ENCODE measurements at regions not wholly inside any gene's neighbourhood (a gene's known extent, or its start where the extent isn't known, plus 50 kb on each side); places are given as distances from the start of the nearest gene placed in this dataset.

DNA sequence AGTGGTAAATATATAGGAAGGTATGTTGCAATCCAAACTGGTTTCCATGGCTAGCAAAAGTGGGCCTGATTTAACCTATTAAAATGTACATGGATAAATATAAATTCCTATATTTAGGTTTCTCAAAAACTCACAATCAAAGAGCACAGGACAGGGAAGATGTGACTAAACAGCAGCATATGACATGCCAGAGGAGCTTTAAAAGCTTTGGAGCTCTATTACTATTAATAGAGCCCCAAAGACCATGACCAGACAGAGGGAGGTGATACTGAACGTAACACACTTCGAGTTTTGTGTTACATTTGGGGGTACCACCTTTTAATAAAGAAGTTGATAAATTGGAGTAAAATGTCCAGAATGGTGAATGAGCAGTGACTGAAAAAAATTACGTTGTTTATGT lies 179.5 kb upstream of the SLC14A2 start:
- Histone ChIP-seq H3K9me3 (ENCODE audit: control insufficient read depth, insufficient read depth, low read length) (no peaks in the 10 kb centered on the region), H3K36me3 (ENCODE audit: control insufficient read depth, insufficient read depth, low read length) (no peaks in the 10 kb centered on the region), H3K9ac (ENCODE audit: low read depth, low read length) (no peak overlapping the region), H3K27ac (ENCODE audit: low read depth, low read length) (no peak overlapping the region), H3K4me3 (ENCODE audit: low read depth, low read length) (no peak overlapping the region), H3K4me1 (ENCODE audit: control insufficient read depth, insufficient read depth, low read length) (no peaks in the 10 kb centered on the region), H3K27me3 (ENCODE audit: control insufficient read depth, insufficient read depth, low read length) (no peaks in the 10 kb centered on the region)

- H3K4me3 ChIP-seq (ENCODE audit: low read depth, low read length) = no peak overlapping the region
- no peaks in the 10 kb centered on the region for H3K27me3 ChIP-seq (ENCODE audit: control insufficient read depth, insufficient read depth, low read length)
- H3K36me3 ChIP-seq (ENCODE audit: control insufficient read depth, insufficient read depth, low read length) = no peaks in the 10 kb centered on the region
- H3K9me3 ChIP-seq (ENCODE audit: control insufficient read depth, insufficient read depth, low read length) = no peaks in the 10 kb centered on the region
- H3K27ac ChIP-seq (ENCODE audit: low read depth, low read length) = no peak overlapping the region
- H3K9ac ChIP-seq (ENCODE audit: low read depth, low read length) = no peak overlapping the region
- H3K4me1 ChIP-seq (ENCODE audit: control insufficient read depth, insufficient read depth, low read length) = no peaks in the 10 kb centered on the region
These were observed 177.9 kb upstream of the SLC14A2 start for GRCh38 chr18:45437366-45437765.

DNA sequence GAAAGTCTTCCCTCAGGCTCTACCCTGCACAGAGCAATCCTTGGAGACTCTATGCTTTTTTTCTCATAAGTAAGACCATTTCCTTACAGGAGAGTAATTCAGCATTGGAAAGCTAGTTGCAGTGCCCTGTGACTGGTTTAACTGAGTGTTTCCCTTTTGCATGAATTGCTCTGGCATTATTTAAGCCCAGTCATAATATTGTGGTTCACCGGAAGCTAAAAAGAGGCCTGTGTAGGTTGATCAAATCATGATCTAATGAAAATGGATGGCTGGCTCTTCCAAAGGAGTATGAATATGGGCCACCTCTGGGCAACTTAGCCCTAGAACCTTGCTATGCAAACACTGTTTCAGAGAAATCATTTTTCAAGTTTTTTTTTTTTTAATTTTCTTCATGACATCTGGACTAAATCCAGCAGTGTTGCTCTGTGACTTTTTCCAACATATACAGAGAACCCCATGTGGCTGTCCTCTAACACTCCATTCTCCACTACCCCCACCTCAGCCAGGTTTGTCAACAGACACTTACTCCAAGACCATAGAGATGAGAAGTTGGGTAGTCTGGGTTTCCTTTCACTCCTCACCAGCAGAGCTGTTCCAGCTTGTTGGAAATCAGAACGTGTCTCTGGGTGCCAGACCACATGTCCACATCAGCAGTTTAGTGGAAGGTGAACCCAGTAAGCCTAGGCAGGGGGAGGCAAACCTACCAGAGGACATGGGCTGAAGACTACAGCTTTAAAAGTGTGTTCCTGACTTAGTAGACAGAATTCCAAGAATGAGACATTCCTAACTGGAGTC lies 175.2 kb upstream of the SLC14A2 start:
- no peak overlapping the region for H3K9ac ChIP-seq (ENCODE audit: low read depth, low read length)
- no peaks in the 10 kb centered on the region for H3K9me3 ChIP-seq (ENCODE audit: control insufficient read depth, insufficient read depth, low read length)
- H3K4me3 ChIP-seq (ENCODE audit: low read depth, low read length) = no peak overlapping the region
- H3K27me3 ChIP-seq (ENCODE audit: control insufficient read depth, insufficient read depth, low read length) = no peaks in the 10 kb centered on the region
- no peaks in the 10 kb centered on the region for H3K4me1 ChIP-seq (ENCODE audit: control insufficient read depth, insufficient read depth, low read length)
- no peak overlapping the region for H3K27ac ChIP-seq (ENCODE audit: low read depth, low read length)
- H3K36me3 ChIP-seq (ENCODE audit: control insufficient read depth, insufficient read depth, low read length) = no peaks in the 10 kb centered on the region

DNA sequence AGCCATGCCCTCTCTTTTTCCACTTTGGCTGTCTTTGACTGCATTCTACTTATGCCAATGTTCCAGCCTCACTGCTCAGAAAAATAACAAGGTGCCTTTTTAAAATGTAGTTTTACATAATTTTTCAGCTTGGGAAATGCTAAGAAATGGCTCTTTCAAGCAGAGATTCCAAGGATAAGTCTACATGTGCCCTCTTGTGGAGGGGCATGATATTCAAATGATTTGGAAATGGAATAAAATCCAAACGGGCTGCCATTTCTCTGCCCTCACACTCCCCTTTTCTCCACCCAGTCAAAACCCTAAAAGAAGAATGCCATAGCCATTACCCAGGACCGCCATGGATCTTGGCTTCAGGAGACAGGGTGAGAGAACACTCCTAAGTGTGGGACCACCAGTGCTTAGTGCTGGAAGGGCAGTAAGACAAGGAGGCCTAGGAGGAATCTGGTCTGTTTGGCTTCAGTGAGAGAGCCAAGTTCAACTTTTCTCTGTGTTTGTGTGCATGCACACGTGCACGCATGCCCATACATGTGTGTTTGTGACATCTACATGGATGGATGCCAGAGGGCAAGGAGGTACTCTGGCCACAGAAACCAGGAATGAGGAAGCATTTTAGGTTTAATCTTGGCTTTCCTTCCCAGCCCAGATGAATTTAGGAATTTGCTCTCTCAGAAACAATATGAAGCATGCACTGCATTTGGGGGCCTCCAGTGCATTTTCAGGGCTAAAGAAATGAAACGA lies 174.0 kb upstream of the SLC14A2 start:
- no peaks in the 10 kb centered on the region for H3K9me3 ChIP-seq (ENCODE audit: control insufficient read depth, insufficient read depth, low read length)
- H3K27ac ChIP-seq (ENCODE audit: low read depth, low read length) = no peak overlapping the region
- no peaks in the 10 kb centered on the region for H3K4me1 ChIP-seq (ENCODE audit: control insufficient read depth, insufficient read depth, low read length)
- no peaks in the 10 kb centered on the region for H3K36me3 ChIP-seq (ENCODE audit: control insufficient read depth, insufficient read depth, low read length)
- no peak overlapping the region for H3K9ac ChIP-seq (ENCODE audit: low read depth, low read length)
- H3K4me3 ChIP-seq (ENCODE audit: low read depth, low read length) = no peak overlapping the region
- no peaks in the 10 kb centered on the region for H3K27me3 ChIP-seq (ENCODE audit: control insufficient read depth, insufficient read depth, low read length)

DNA sequence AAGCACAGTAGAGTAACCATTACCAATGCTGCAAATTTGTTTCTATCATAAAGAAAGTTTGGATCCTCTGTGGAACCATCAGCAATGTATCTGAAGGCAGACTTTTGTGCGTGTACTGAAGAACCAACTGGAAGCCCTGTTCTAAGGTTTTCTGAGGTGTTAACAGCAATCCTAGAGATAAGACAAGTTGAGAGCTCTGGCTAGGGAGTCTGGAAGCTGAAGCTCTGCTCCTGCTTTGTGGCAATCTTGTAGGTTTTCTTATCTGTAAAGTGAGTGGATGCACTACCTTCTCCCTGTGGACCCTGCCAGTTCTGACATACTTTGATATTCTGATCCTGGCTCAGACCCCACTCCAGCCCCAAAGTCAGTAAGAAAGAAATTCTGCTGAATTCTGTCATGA lies 171.2 kb upstream of the SLC14A2 start:
- no peaks in the 10 kb centered on the region for H3K4me1 ChIP-seq (ENCODE audit: control insufficient read depth, insufficient read depth, low read length)
- no peaks in the 10 kb centered on the region for H3K27me3 ChIP-seq (ENCODE audit: control insufficient read depth, insufficient read depth, low read length)
- no peak overlapping the region for H3K27ac ChIP-seq (ENCODE audit: low read depth, low read length)
- H3K9me3 ChIP-seq (ENCODE audit: control insufficient read depth, insufficient read depth, low read length) = no peaks in the 10 kb centered on the region
- H3K9ac ChIP-seq (ENCODE audit: low read depth, low read length) = no peak overlapping the region
- H3K36me3 ChIP-seq (ENCODE audit: control insufficient read depth, insufficient read depth, low read length) = no peaks in the 10 kb centered on the region
- no peak overlapping the region for H3K4me3 ChIP-seq (ENCODE audit: low read depth, low read length)

- H3K36me3 ChIP-seq (ENCODE audit: control insufficient read depth, insufficient read depth, low read length) = no peaks in the 10 kb centered on the region
- no peak overlapping the region for H3K27ac ChIP-seq (ENCODE audit: low read depth, low read length)
- no peak overlapping the region for H3K9ac ChIP-seq (ENCODE audit: low read depth, low read length)
- H3K27me3 ChIP-seq (ENCODE audit: control insufficient read depth, insufficient read depth, low read length) = no peaks in the 10 kb centered on the region
- no peak overlapping the region for H3K4me3 ChIP-seq (ENCODE audit: low read depth, low read length)
- no peaks in the 10 kb centered on the region for H3K4me1 ChIP-seq (ENCODE audit: control insufficient read depth, insufficient read depth, low read length)
- H3K9me3 ChIP-seq (ENCODE audit: control insufficient read depth, insufficient read depth, low read length) = no peaks in the 10 kb centered on the region
These were observed 167.7 kb upstream of the SLC14A2 start for GRCh38 chr18:45447355-45448265.

DNA sequence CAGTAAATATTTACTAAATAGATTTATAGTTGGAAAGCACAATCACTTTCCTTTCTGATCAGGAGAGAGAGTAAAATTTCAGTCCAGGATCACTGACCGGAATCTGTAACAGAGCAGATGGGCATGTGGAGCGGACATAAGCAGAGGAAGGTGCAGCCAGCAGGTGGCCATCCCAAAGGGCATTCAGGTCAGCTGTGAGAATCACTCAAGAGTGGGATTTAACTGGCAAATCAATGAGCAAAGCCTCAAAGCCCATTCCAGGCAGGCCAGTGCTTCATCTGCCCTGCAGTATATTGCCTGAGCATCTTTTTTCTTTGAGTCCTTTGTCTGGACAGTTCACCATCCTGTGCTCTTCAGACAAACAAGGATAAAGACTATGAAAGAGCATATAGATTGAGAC lies 166.4 kb upstream of the SLC14A2 start:
- H3K27ac ChIP-seq (ENCODE audit: low read depth, low read length) = no peak overlapping the region
- no peak overlapping the region for H3K9ac ChIP-seq (ENCODE audit: low read depth, low read length)
- no peak overlapping the region for H3K4me3 ChIP-seq (ENCODE audit: low read depth, low read length)
- no peaks in the 10 kb centered on the region for H3K36me3 ChIP-seq (ENCODE audit: control insufficient read depth, insufficient read depth, low read length)
- no peaks in the 10 kb centered on the region for H3K27me3 ChIP-seq (ENCODE audit: control insufficient read depth, insufficient read depth, low read length)
- no peaks in the 10 kb centered on the region for H3K9me3 ChIP-seq (ENCODE audit: control insufficient read depth, insufficient read depth, low read length)
- no peaks in the 10 kb centered on the region for H3K4me1 ChIP-seq (ENCODE audit: control insufficient read depth, insufficient read depth, low read length)

DNA sequence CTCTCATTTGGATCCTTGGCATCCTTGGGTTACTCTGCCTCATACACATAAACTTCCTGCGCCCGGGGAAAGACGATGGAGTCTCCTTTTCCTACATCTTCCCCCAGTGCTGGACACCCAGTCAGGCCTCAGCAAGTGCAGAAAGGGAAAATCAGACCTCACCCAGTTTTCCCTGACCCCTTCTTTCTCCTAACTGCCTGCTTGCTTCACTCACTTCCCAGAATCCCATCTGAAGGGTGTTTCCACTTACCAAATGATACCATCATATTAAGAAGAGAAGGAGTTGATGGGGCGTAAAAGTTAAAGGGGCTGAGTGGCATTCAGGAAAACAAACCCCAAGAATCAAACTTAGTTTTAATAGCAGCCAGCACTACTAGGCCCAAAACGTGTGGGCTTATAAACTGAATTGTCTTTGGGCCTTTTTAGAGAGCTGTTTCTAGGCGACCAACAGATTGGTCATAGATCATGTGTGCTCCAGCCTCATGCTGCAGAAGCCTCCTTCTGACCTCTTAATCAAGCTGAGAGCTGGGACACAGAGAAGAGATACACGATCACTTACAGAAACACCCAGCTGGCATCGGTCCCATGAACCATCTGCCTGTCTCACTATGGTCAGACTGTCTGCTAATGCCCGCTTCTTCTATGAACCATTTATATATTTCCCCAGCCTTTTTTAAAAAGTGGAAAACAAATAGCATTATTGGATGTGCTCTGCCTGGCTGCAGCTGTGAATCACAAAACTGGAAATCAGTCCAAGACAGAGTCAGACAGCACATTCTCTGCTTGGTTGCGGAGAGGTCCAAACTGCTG lies 165.7 kb upstream of the SLC14A2 start:
- Histone ChIP-seq H3K27ac (ENCODE audit: low read depth, low read length) (no peak overlapping the region), H3K36me3 (ENCODE audit: control insufficient read depth, insufficient read depth, low read length) (no peaks in the 10 kb centered on the region), H3K4me3 (ENCODE audit: low read depth, low read length) (no peak overlapping the region), H3K9me3 (ENCODE audit: control insufficient read depth, insufficient read depth, low read length) (no peaks in the 10 kb centered on the region), H3K4me1 (ENCODE audit: control insufficient read depth, insufficient read depth, low read length) (no peaks in the 10 kb centered on the region), H3K27me3 (ENCODE audit: control insufficient read depth, insufficient read depth, low read length) (no peaks in the 10 kb centered on the region), H3K9ac (ENCODE audit: low read depth, low read length) (no peak overlapping the region)

DNA sequence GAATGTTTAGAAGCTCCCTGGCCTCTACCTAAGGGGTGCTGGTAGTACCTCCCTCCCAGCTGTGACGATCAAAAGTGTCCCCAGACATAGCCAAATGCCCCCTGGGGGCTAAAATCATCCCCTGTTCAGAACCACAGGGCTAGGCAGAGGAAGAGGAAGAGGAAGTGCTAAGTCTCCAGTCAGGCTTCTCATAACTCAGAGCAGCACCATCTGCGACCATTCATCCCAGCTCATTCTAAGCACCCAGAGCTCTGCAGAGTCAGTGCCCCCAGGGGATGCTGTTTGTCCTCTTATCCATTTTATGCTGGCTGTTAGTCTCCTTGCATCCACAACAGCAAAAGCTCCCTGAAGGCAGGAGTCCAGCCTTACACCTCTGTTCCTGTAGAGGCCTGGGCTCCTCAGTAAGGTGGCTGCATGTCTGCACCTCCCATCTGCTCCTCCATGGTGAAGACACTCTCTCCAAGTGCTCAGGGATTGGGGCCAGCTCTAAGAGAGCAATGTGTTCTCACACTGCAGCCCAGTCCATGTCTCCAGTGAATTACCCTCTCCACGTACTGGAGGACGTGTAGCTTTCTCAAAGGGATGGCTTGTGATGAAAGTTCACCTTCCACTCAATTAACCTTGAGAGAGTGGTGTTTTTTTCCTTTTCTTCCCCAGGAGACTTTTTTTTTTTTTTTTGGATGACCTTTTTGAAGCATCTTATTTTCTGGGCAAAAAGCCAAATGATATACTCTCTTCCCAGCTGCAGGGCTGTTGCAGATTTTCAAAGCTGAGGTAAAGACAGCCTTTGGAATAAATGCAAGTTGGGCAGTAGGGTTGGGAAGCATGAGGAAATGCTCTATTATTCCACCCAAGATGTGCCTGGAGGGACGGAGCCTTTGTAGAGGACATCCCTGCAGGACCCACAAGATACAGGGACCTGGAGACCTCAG lies 158.9 kb upstream of the SLC14A2 start:
- Histone ChIP-seq H3K9ac (ENCODE audit: low read depth, low read length) (no peak overlapping the region), H3K27ac (ENCODE audit: low read depth, low read length) (no peak overlapping the region), H3K4me1 (ENCODE audit: control insufficient read depth, insufficient read depth, low read length) (no peaks in the 10 kb centered on the region)

More for the DNA sequence above, 158.9 kb upstream of the SLC14A2 start:
- Histone ChIP-seq H3K9me3 (ENCODE audit: control insufficient read depth, insufficient read depth, low read length) (no peaks in the 10 kb centered on the region), H3K4me3 (ENCODE audit: low read depth, low read length) (no peak overlapping the region), H3K27me3 (ENCODE audit: control insufficient read depth, insufficient read depth, low read length) (no peaks in the 10 kb centered on the region), H3K36me3 (ENCODE audit: control insufficient read depth, insufficient read depth, low read length) (no peaks in the 10 kb centered on the region)
